GM19452 (cell line): ENCODE measurements at regions not wholly inside any gene's neighbourhood (a gene's known extent, or its start where the extent isn't known, plus 50 kb on each side); places are given as distances from the start of the nearest gene placed in this dataset.

Source experiments
- ATAC-seq: cut with Tn5 transposase; IDR thresholded peaks from one replicate; pipeline ENCODE4 v1.9.1; 2021; ENCODE audit not compliant: unreplicated experiment

GRCh38 chr5:86971034-86971571, 296.6 kb upstream of the RASA1 start:
- no peak for ATAC-seq

- no peak for ATAC-seq
Observed at GRCh38 chr5:86974955-86975354, 292.7 kb upstream of the RASA1 start.

- ATAC-seq: no peak
Observed at GRCh38 chr5:86977190-86977589, 290.5 kb upstream of the RASA1 start.

GRCh38 chr5:86977808-86978207, 289.9 kb upstream of the RASA1 start:
- no peak for ATAC-seq

GRCh38 chr5:86979811-86980411, 287.8 kb upstream of the RASA1 start:
- ATAC-seq: no peak

- no peak for ATAC-seq
Observed at GRCh38 chr5:86981898-86982297, 285.8 kb upstream of the RASA1 start.

GRCh38 chr5:86983208-86983607, 284.5 kb upstream of the RASA1 start:
- no peak for ATAC-seq

GRCh38 chr5:86986837-86987236, 280.8 kb upstream of the RASA1 start:
- ATAC-seq: no peak

- ATAC-seq: no peak
Observed at GRCh38 chr5:86997516-86997915, 270.2 kb upstream of the RASA1 start.

GRCh38 chr5:86999951-87000350, 267.7 kb upstream of the RASA1 start:
- no peak for ATAC-seq

GRCh38 chr5:87002485-87002884, 265.2 kb upstream of the RASA1 start:
- ATAC-seq: no peak

GRCh38 chr5:87004101-87004500, 263.6 kb upstream of the RASA1 start:
- no peak for ATAC-seq

GRCh38 chr5:87007737-87008136, 259.9 kb upstream of the RASA1 start:
- ATAC-seq: no peak

- no peak for ATAC-seq
Observed at GRCh38 chr5:87008751-87009560, 258.7 kb upstream of the RASA1 start.

- ATAC-seq: no peak
Observed at GRCh38 chr5:87010736-87011135, 256.9 kb upstream of the RASA1 start.

- ATAC-seq: no peak
Observed at GRCh38 chr5:87015901-87016300, 251.8 kb upstream of the RASA1 start.

- ATAC-seq: peak; percentile 93
Observed at GRCh38 chr5:87020099-87020934, 247.4 kb upstream of the RASA1 start.

GRCh38 chr5:87022415-87022814, 245.3 kb upstream of the RASA1 start:
- no peak for ATAC-seq

GRCh38 chr5:87027570-87027969, 240.1 kb upstream of the RASA1 start:
- no peak for ATAC-seq

GRCh38 chr5:87029951-87030350, 237.7 kb upstream of the RASA1 start:
- ATAC-seq: no peak

- ATAC-seq: no peak
Observed at GRCh38 chr5:87030699-87031098, 237.0 kb upstream of the RASA1 start.

- ATAC-seq: no peak
Observed at GRCh38 chr5:87034557-87034956, 233.1 kb upstream of the RASA1 start.
